C4-2B (cell line): ENCODE measurements at regions not wholly inside any gene's neighbourhood (a gene's known extent, or its start where the extent isn't known, plus 50 kb on each side); places are given as distances from the start of the nearest gene placed in this dataset.

ENCODE experiments used
- CTCF ChIP-seq: fragments of 450-650 bp; conservative IDR thresholded peaks from 2 replicates; pipeline ENCODE4 v1.5.1; 2017; ENCODE audit warnings: mild to moderate bottlenecking
- ZFX ChIP-seq: fragments of 450-650 bp; IDR thresholded peaks from 2 replicates; pipeline ENCODE4 v1.6.1; 2017

- TF ChIP-seq CTCF (no peak), ZFX (no peak)
These were observed 157.0 kb upstream of the OLIG3 start for GRCh38 chr6:137651178-137651577.
